Activated CD4-positive, alpha-beta T cell treated with anti-CD3 and anti-CD28 coated beads for 24 hours (primary cell): ENCODE measurements at regions not wholly inside any gene's neighbourhood (a gene's known extent, or its start where the extent isn't known, plus 50 kb on each side); places are given as distances from the start of the nearest gene placed in this dataset.

Experiments used
- DNase-seq, 2 donors: peaks; one replicate each; pipeline ENCODE4 v3.0.0-alpha.2; 2020; ENCODE audit warnings: low read depth in 2 of 2

GRCh38 chr20:40770564-40771307 lies 81.7 kb upstream of the MAFB start:
- DNase-seq, result no peak

DNA sequence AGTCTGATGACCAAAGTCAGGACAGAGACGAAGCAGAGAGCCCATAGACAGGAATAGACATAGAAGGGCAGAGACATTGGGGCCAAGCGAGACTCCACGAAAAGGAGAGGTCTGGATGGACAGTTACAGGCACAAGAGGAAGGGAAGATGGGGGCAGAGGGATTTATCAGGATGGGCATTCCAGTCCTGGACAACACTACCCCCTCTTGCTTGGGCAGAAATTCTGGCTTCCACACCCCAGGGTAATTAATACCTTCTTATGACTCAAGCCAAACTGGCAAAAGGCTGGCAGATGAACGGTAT lies 82.2 kb upstream of the MAFB start:
- DNase-seq, result no peak

DNA sequence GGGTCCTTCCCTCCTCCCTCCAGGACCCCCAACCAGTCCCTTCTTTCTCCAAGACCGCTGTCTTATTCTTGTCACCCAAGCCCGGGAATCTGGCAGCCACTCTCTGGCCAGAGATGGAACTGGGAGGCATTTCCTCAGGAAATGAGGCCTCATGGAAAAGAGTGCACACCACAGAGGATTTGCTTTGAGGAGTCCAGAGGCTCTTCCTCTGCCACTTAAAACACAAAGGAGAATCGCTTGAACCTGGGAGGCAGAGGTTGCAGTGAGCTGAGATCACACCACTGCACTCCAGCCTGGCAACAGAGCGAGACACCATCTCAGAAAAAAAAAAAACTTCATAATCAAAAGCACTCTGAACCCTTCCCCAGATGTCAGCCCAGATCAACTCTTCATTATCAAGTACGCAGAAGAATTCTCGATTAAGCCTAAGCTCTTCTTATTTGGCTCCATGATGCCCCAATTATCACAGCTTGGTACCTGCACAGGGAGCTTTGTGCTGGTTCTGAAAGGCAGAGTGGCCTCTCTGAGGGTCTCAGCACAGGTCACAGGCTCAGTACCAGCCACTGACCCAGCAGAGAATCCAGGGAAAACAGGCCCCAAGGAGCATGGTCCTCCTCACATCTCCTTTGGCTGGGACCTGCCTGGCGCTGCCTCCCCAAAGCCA lies 82.9 kb upstream of the MAFB start:
- DNase-seq, result no peak

- DNase-seq, result no peak
Measured at GRCh38 chr20:40773376-40773775, 84.3 kb upstream of the MAFB start.

DNA sequence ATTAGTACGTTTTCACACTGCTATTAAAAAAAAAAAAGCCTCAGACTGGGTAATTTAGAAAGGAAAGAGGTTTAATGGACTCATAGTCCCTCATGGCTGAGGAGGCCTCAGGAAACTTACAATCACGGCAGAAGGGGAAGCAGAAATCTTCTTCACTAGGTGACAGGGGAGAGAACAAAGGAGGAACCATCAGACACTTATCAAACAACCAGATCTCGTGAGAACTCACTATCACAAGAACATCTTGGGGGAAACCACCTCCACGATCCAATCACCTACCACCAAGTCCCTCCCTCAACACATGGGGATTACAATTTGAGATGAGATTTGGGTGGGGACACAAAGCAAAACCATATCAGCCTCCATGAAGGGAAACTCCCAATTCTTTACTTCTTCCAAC lies 85.2 kb upstream of the MAFB start:
- no peak for DNase-seq

- DNase-seq, result no peak
Measured at GRCh38 chr20:40775561-40776146, 86.6 kb upstream of the MAFB start.

DNA sequence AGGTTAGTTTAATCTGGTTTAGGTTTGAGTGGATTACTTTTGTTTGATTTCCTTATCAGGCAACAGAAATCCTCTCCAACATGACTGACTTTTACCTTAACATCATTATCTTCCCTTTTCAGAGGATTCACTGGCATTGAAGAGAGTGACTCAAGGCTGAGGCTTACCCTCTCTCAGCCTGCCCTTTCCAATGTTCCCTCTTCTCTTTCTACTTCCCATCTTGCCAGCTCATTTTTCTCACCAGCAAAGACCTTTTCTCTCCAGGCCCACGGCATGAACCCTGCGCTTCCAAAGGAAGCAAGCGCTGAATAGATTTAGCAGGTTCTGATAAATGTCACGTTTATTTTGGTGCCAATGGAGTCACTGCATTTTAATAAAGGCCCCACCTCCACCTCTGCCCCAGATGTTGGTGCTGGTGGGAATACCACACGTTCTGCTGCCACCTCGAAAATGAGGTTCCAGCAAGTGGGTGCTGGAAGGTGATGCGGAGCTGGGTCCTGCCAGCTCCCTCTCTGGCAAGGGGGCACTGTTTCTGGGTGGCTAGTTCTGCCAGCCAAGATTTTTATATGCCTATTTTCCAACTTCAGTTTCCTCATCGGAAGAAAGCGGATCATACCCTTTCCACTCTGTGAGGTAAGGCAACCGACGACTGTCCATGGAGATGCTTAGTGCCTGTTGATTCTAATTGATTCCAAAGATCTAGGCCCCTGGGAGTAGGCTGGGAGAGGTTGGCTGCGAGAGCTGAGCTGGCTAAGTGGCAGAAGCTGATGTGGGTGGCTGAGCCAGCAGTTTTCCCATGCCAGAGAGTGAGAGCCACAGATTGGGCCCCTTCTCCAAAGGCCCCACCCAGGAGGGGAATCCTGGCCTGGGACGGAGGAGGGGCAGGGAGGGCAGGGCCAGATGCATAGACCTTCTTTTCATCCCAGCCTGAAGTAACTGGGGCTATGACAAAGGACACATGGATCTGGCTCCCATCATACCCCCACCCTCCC lies 87.7 kb upstream of the MAFB start:
- no peak for DNase-seq

DNA sequence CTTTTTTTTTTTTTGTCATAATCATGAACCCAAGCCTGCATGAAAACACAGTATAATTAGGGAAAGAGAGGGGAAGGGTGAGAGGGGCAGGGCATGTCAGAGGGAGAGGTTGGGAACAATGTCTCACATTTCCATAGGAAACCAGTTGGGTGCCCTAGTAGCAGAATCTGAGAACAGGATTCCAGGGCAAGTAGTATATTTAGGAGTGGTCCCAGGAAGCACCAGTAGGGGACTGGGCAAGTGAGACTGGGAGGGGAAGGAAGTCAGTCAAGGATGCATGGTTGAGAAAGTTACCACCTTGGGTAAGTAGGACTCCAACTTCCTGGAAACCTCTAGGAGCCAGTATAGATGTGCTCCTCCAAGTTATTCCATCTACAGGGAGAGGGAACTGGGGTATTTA lies 88.6 kb upstream of the MAFB start:
- no peak for DNase-seq

- DNase-seq, result no peak
Measured at GRCh38 chr20:40778894-40779496, 90.0 kb upstream of the MAFB start.

DNA sequence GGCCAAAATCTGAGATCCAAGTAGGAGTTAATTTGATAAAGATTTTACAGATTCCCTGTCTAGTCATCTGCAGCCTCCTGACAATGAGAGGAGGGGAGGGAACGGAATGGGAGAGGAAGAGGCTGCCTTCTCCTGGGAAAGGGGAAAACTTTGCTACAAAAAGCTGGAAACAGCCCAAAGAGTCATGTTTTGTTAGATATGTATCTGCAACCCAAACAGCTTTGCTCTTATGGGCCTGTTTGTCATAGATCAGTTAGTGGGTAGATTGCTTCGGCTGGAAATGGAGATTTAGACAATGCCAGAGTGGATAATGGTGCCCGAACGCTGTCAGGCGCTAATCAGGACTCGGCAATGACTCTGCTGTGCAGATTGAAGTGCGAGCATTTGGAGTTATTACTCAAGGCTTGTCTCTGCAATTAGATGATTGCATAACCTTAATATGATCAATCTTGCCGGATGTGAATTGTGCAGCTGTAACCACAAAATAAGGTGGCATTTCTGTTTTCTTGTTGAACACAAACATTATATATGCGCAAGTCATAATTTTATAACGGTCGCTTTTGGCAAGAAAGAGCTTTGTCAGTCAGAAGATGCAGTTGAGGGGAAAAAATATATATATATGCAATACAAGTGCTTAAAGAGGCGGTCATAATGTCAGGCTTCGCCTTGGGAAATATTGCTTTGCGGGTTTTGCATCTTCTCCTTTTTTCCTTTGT lies 92.4 kb upstream of the MAFB start:
- DNase-seq, result no peak

DNA sequence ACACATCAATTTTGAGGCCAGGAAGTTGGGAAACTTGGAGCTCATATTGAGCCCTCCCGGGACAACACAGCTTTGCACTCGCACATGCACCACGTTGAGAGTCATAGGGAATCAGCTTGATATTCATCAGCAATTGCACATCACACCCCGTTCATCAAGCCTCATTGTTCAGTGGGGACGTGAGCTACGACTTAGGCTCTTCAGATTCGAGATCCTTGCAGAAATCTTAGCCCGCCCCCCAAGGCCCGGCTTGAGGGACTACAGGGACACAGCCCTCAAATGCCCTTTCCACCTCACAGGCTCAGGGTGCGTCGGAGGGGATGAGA lies 93.0 kb upstream of the MAFB start:
- no peak for DNase-seq

DNA sequence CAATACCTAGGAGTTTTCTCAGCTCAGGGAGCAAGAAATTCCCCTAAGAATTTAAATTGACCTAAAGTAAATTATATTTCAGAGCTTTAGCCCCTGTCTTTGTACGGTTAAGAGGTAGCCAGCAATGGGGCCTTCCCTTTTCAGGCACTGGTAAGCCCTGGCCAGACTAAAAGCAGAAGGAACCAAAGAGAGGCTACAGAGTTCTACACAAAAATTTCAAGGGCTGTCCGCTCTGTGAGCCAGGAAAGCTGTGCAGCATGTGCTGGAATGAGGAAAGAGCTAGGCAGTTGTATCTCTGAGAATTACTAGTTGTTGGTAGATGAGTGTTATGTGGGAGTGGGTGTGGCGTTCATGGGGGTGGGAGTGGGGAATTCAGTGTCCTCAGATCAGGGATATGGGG lies 96.3 kb upstream of the MAFB start:
- no peak for DNase-seq

- no peak for DNase-seq
Measured at GRCh38 chr20:40786336-40786735, 97.3 kb upstream of the MAFB start.

GRCh38 chr20:40787941-40788340 lies 98.9 kb upstream of the MAFB start:
- DNase-seq, result no peak

DNA sequence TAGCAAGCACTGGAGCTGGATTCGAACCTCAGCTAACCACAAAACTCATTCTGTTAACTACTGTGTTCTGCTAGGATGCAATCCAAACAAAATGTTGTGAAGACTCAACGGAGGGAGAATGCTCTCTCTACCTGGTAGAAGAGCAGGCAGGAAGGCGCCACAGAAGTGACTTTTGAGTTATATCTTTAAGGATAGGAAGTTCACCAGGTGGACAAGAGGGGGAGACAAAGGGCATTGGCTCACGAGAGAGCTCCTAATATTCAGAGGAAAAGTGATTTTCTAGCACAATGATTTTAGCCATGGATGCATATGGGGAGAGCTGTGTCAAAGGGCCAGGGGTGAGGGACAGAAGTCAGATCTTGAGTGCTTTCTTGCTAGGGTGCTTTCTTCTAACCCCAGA lies 108.4 kb upstream of the MAFB start:
- DNase-seq, result no peak

GRCh38 chr20:40798066-40798465 lies 109.0 kb upstream of the MAFB start:
- no peak for DNase-seq

DNA sequence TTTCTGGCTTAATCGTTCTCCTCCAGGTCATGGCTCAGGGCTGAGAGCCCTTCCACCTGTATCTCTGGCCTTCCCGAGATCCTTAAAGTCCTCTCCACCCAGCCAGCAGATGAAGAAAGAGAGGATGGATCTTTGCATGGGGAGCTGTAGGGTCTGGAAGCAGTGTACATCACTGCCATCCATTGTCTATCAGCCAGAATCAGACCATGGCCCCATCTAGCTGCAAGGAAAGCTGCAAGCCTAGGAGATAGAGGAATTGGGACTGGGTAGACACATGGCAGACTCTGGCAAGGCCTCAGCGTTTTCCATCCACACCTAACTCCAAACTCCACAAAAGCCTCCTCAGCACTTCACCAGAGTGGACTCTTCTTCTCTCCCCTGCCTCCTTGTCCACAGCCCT lies 113.8 kb upstream of the MAFB start:
- DNase-seq, result no peak

- DNase-seq, result no peak
Measured at GRCh38 chr20:40803381-40803780, 114.3 kb upstream of the MAFB start.

- DNase-seq, result no peak
Measured at GRCh38 chr20:40805592-40805991, 116.6 kb upstream of the MAFB start.

- no peak for DNase-seq
Measured at GRCh38 chr20:40806929-40807820, 118.1 kb upstream of the MAFB start.
